Stimulated activated effector memory CD8-positive, alpha-beta T cell treated with anti-CD3 and anti-CD28 coated beads, Interleukin-12 subunit alpha, Interleukin-12 subunit beta, amount 100 ng/mL, for 72 hours (primary cell): ENCODE measurements at regions not wholly inside any gene's neighbourhood (a gene's known extent, or its start where the extent isn't known, plus 50 kb on each side); places are given as distances from the start of the nearest gene placed in this dataset.
A peak's percentile ranks its signal among the peaks of the same experiment; 100 is the strongest.

Experiments used
- ATAC-seq: fragments of 150-1000 bp; cut with Tn5 transposase; 2 replicates; pipeline ENCODE4 v1.10.0; 2021
- DNase-seq, 2 donors: peaks; one replicate each; pipeline ENCODE4 v3.0.0; 2021 to 2022; ENCODE audit warnings: low spot score in 2 of 2
- H3K27ac Mint-ChIP-seq: one replicate; pipeline ENCODE4 v1.8.0; 2022; ENCODE audit warnings: mild to moderate bottlenecking, mixed read lengths
- H3K36me3 Mint-ChIP-seq: one replicate; pipeline ENCODE4 v1.8.0; 2022; ENCODE audit warnings: mild to moderate bottlenecking, mixed read lengths
- H3K4me1 Mint-ChIP-seq: one replicate; pipeline ENCODE4 v1.8.0; 2022; ENCODE audit warnings: mixed read lengths
- H3K4me3 Mint-ChIP-seq: one replicate; pipeline ENCODE4 v1.8.0; 2022; ENCODE audit warnings: mild to moderate bottlenecking, mixed read lengths
- H3K9me3 Mint-ChIP-seq: one replicate; pipeline ENCODE4 v1.8.0; 2022; ENCODE audit warnings: mixed read lengths

DNA sequence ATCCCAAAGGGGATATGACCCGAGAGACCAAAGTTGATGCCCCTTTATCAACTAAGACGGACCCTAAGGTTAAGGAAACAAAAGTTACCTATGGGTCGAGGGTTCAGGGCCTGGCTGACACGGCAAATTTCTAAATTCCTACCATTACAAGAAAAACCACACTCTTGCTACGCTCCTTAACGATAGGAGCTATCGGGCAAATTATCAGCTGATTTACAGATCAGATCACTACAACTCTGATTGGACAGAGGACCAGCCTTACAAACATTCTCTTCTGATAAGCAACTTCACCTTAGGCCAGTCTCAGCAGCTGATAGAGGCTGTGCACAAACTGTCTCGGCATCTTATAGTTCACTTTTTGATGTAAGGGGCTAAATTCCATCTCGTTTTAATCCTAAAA lies 117.9 kb downstream of the KCTD15 start:
- no peaks in the 10 kb centered on the region for H3K36me3 Mint-ChIP-seq
- H3K9me3 Mint-ChIP-seq: no peaks in the 10 kb centered on the region
- H3K4me3 Mint-ChIP-seq: no peak overlapping the region
- H3K4me1 Mint-ChIP-seq: no peaks in the 10 kb centered on the region
- H3K27ac Mint-ChIP-seq: no peak overlapping the region
- ATAC-seq (no peak), DNase-seq (no peak)

- DNase-seq (no peak), ATAC-seq (no peak)
- Mint-ChIP-seq H3K9me3 (no peaks in the 10 kb centered on the region), H3K4me1 (no peaks in the 10 kb centered on the region), H3K27ac (no peak overlapping the region), H3K4me3 (no peak overlapping the region), H3K36me3 (no peaks in the 10 kb centered on the region)
These were observed 120.1 kb downstream of the KCTD15 start for GRCh38 chr19:33916792-33917191.

- Mint-ChIP-seq H3K27ac (no peak overlapping the region), H3K36me3 (no peaks in the 10 kb centered on the region), H3K4me1 (no peaks in the 10 kb centered on the region), H3K9me3 (no peaks in the 10 kb centered on the region), H3K4me3 (no peak overlapping the region)
- ATAC-seq (no peak), DNase-seq (no peak)
These were observed 122.6 kb downstream of the KCTD15 start for GRCh38 chr19:33919291-33919690.

DNA sequence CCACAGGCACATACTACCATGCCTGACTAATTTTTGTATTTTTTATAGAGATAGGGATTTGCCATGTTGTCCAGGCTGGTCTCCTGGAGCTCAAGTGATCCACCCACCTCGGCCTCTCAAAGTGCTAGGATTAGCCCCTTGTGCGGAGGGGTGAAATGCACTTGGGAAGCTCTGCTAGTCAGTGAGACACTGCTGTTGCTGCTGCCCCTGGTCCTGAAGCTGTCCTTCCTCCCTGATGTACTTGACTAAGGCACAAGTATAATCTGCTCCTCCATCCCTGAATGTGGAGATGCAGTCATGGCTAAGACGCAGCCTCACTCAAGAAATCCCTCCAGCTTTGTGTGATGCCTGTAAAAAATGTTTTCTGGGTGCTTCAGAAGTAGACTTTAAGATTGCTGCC lies 124.5 kb downstream of the KCTD15 start:
- Mint-ChIP-seq H3K4me1 (no peaks in the 10 kb centered on the region), H3K4me3 (no peak overlapping the region), H3K9me3 (no peaks in the 10 kb centered on the region), H3K27ac (no peak overlapping the region), H3K36me3 (no peaks in the 10 kb centered on the region)
- ATAC-seq (no peak), DNase-seq (no peak)

- H3K4me1 Mint-ChIP-seq: no peaks in the 10 kb centered on the region
- DNase-seq (no peak), ATAC-seq (no peak)
- no peaks in the 10 kb centered on the region for H3K36me3 Mint-ChIP-seq
- H3K27ac Mint-ChIP-seq: no peak overlapping the region
- H3K9me3 Mint-ChIP-seq: no peaks in the 10 kb centered on the region
- H3K4me3 Mint-ChIP-seq: no peak overlapping the region
These were observed 129.6 kb downstream of the KCTD15 start for GRCh38 chr19:33926306-33926705.

GRCh38 chr19:33927789-33928457 lies 131.3 kb downstream of the KCTD15 start:
- no peaks in the 10 kb centered on the region for H3K4me1 Mint-ChIP-seq

GRCh38 chr19:33928458-33928950 lies 131.8 kb downstream of the KCTD15 start:
- Mint-ChIP-seq H3K4me1 (no peaks in the 10 kb centered on the region), H3K36me3 (no peaks in the 10 kb centered on the region), H3K4me3 (no peak overlapping the region), H3K27ac (no peak overlapping the region), H3K9me3 (no peaks in the 10 kb centered on the region)
- ATAC-seq: no peak
- DNase-seq: no peak

More at GRCh38 chr19:33927789-33928457, 131.3 kb downstream of the KCTD15 start:
- DNase-seq (no peak), ATAC-seq (no peak)
- Mint-ChIP-seq H3K9me3 (no peaks in the 10 kb centered on the region), H3K36me3 (no peaks in the 10 kb centered on the region), H3K27ac (no peak overlapping the region), H3K4me3 (no peak overlapping the region)

DNA sequence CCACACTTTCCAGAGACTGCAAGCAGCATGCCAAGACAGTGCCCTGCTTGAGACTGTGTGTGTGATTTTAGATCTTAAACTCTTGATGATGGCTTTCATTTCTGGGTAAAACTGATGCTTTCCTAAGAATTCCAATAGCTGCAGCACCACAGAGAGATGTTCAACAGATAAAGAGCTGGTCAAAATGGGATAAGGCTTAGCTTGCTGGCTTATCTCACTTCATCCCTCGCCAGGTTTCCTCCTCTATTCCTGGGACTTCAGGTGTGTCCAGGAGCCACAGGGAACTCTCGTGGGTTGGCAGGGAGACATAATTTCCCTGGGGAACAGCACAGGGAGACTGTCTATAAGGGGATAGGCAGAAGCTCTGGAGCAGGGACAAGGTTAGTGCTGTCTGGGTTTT lies 137.3 kb downstream of the KCTD15 start:
- no peak for DNase-seq
- Mint-ChIP-seq H3K4me1 (no peaks in the 10 kb centered on the region), H3K9me3 (peaks cover 4% of the 10 kb centered on the region), H3K27ac (no peak overlapping the region), H3K4me3 (no peak overlapping the region), H3K36me3 (no peaks in the 10 kb centered on the region)
- ATAC-seq: no peak

GRCh38 chr19:33938821-33939220 lies 142.2 kb downstream of the KCTD15 start:
- Mint-ChIP-seq H3K36me3 (no peaks in the 10 kb centered on the region), H3K4me1 (no peaks in the 10 kb centered on the region), H3K9me3 (peaks cover 4% of the 10 kb centered on the region), H3K27ac (no peak overlapping the region), H3K4me3 (no peak overlapping the region)
- DNase-seq (no peak), ATAC-seq (no peak)

- DNase-seq (no peak), ATAC-seq (no peak)
- H3K27ac Mint-ChIP-seq: no peak overlapping the region
- no peak overlapping the region for H3K4me3 Mint-ChIP-seq
- H3K9me3 Mint-ChIP-seq: no peaks in the 10 kb centered on the region
- no peaks in the 10 kb centered on the region for H3K36me3 Mint-ChIP-seq
- no peaks in the 10 kb centered on the region for H3K4me1 Mint-ChIP-seq
These were observed 144.5 kb downstream of the KCTD15 start for GRCh38 chr19:33941133-33941532.

GRCh38 chr19:33946535-33947264 lies 150.0 kb downstream of the KCTD15 start:
- Mint-ChIP-seq H3K27ac (no peak overlapping the region), H3K4me3 (no peak overlapping the region), H3K4me1 (no peaks in the 10 kb centered on the region), H3K9me3 (no peaks in the 10 kb centered on the region), H3K36me3 (no peaks in the 10 kb centered on the region)
- no peak for ATAC-seq
- no peak for DNase-seq

- no peaks in the 10 kb centered on the region for H3K4me1 Mint-ChIP-seq
- no peak for ATAC-seq
These were observed 150.7 kb downstream of the KCTD15 start for GRCh38 chr19:33947265-33947964.

GRCh38 chr19:33948651-33949335 lies 152.1 kb downstream of the KCTD15 start:
- DNase-seq: no peak
- peak; percentile 13 for ATAC-seq
- Mint-ChIP-seq H3K4me3 (no peak overlapping the region), H3K9me3 (no peaks in the 10 kb centered on the region), H3K4me1 (no peaks in the 10 kb centered on the region), H3K27ac (no peak overlapping the region), H3K36me3 (no peaks in the 10 kb centered on the region)

More at GRCh38 chr19:33947265-33947964, 150.7 kb downstream of the KCTD15 start:
- no peak overlapping the region for H3K27ac Mint-ChIP-seq
- H3K4me3 Mint-ChIP-seq: no peak overlapping the region
- no peaks in the 10 kb centered on the region for H3K9me3 Mint-ChIP-seq
- no peaks in the 10 kb centered on the region for H3K36me3 Mint-ChIP-seq
- no peak for DNase-seq

DNA sequence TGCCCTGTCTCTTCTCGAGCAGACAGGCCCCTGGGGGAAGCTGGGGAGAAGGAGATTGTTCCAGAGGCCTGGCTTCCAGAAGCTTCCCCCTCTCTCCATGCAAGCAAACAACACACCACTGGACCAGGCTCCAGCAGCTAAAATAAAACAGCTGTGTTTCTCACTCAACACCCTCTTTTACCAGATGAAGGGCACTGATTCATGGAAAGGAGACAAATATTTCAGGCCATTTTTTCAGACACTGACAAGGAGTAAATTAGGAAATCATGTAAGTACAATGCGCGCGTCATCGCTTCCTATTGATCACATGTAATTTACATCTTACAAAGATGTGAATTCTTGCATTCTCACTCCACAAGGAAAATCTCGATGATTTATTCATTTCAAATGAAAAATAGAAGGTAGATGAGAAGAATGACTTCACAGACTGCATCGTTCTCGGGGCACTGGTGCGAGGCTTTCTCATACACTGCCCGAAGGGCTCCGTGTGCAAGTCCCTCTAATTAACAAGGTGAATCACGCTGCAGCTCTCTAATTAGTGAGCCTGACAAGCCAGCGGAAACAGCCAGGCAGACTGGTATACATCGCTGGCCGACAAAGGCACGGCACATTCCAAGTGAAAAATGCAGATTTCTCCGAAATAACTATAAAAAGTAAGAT lies 153.6 kb downstream of the KCTD15 start:
- ATAC-seq (no peak), DNase-seq (no peak)
- Mint-ChIP-seq H3K36me3 (no peaks in the 10 kb centered on the region), H3K9me3 (no peaks in the 10 kb centered on the region), H3K4me3 (no peak overlapping the region), H3K27ac (no peak overlapping the region), H3K4me1 (no peaks in the 10 kb centered on the region)

- Mint-ChIP-seq H3K36me3 (no peaks in the 10 kb centered on the region), H3K27ac (no peak overlapping the region), H3K9me3 (no peaks in the 10 kb centered on the region), H3K4me3 (no peak overlapping the region), H3K4me1 (no peaks in the 10 kb centered on the region)
- ATAC-seq (peak; percentile 24), DNase-seq (no peak)
These were observed 156.4 kb downstream of the KCTD15 start for GRCh38 chr19:33953023-33953422.
